MM.1S (cell line): ENCODE measurements at regions not wholly inside any gene's neighbourhood (a gene's known extent, or its start where the extent isn't known, plus 50 kb on each side); places are given as distances from the start of the nearest gene placed in this dataset.

Source experiments
- DNase-seq: peaks from one replicate; pipeline ENCODE4 v3.0.0-alpha.2; 2015
- H2AFZ ChIP-seq: fragments of 300-600 bp; sonication (generic); 2 replicates; pipeline ENCODE4 v1.6.0; 2016; ENCODE audit warnings: antibody characterized with exemption, low read length
- H3F3A ChIP-seq: fragments of 300-600 bp; sonication (generic); 2 replicates; pipeline ENCODE4 v1.6.1; 2016; ENCODE audit warnings: mild to moderate bottlenecking, antibody characterized with exemption, low read length, moderate library complexity, mixed read lengths; ENCODE audit not compliant: insufficient read depth
- H3K27ac ChIP-seq: fragments of 300-600 bp; sonication (generic); 2 replicates; pipeline ENCODE4 v1.5.1; 2016; ENCODE audit warnings: mild to moderate bottlenecking, low read length
- H3K27me3 ChIP-seq: fragments of 300-600 bp; sonication (generic); replicated peaks from 2 replicates; pipeline ENCODE4 v1.6.0; 2016; ENCODE audit warnings: low read length; ENCODE audit not compliant: insufficient read depth
- H3K36me3 ChIP-seq: fragments of 300-600 bp; sonication (generic); replicated peaks from 2 replicates; pipeline ENCODE4 v1.6.1; 2016; ENCODE audit warnings: mild to moderate bottlenecking, low read length, mixed read lengths; ENCODE audit not compliant: insufficient read depth
- H3K4me1 ChIP-seq: fragments of 300-600 bp; sonication (generic); 2 replicates; pipeline ENCODE4 v1.6.1; 2016; ENCODE audit warnings: low read length, mixed read lengths
- H3K4me2 ChIP-seq: fragments of 300-600 bp; sonication (generic); 2 replicates; pipeline ENCODE4 v1.6.0; 2016; ENCODE audit warnings: low read depth, low read length
- H3K4me3 ChIP-seq: fragments of 300-600 bp; sonication (generic); 2 replicates; pipeline ENCODE4 v1.5.1; 2016; ENCODE audit warnings: low read length, mixed read lengths
- H3K79me2 ChIP-seq: fragments of 300-600 bp; sonication (generic); 2 replicates; pipeline ENCODE4 v1.6.1; 2016; ENCODE audit warnings: mixed run types, low read length, mixed read lengths
- H3K9ac ChIP-seq: fragments of 300-600 bp; sonication (generic); 2 replicates; pipeline ENCODE4 v1.6.1; 2016; ENCODE audit warnings: low read length, mixed read lengths
- H3K9me2 ChIP-seq: fragments of 300-600 bp; sonication (generic); replicated peaks from 2 replicates; pipeline ENCODE4 v1.6.1; 2016; ENCODE audit warnings: mild to moderate bottlenecking, low read length, mixed read lengths; ENCODE audit not compliant: insufficient read depth
- H3K9me3 ChIP-seq: fragments of 300-600 bp; sonication (generic); replicated peaks from 2 replicates; pipeline ENCODE4 v1.6.1; 2016; ENCODE audit warnings: mild to moderate bottlenecking, low read length, mixed read lengths; ENCODE audit not compliant: insufficient read depth
- H4K20me1 ChIP-seq: fragments of 300-600 bp; sonication (generic); 2 replicates; pipeline ENCODE4 v1.6.1; 2016; ENCODE audit warnings: mild to moderate bottlenecking, low read length, moderate library complexity, mixed read lengths; ENCODE audit not compliant: insufficient read depth
- EZH2 ChIP-seq: fragments of 300-600 bp; sonication (generic); optimal IDR thresholded peaks from 2 replicates; pipeline ENCODE3; 2017; ENCODE audit warnings: low read depth, mild to moderate bottlenecking, antibody characterized with exemption, low read length, mixed read lengths
- EZH2phosphoT487 ChIP-seq: fragments of 300-600 bp; sonication (generic); IDR thresholded peaks from 2 replicates; pipeline ENCODE4 v1.6.1; 2018; ENCODE audit warnings: antibody characterized with exemption, low read length
- TF ChIP-seq, protein P1 (sequence below): fragments of 300-600 bp; sonication (generic); IDR thresholded peaks from 2 replicates; pipeline ENCODE4 v1.5.1; 2016; ENCODE audit warnings: antibody characterized with exemption, low read length, mixed read lengths

DNA sequence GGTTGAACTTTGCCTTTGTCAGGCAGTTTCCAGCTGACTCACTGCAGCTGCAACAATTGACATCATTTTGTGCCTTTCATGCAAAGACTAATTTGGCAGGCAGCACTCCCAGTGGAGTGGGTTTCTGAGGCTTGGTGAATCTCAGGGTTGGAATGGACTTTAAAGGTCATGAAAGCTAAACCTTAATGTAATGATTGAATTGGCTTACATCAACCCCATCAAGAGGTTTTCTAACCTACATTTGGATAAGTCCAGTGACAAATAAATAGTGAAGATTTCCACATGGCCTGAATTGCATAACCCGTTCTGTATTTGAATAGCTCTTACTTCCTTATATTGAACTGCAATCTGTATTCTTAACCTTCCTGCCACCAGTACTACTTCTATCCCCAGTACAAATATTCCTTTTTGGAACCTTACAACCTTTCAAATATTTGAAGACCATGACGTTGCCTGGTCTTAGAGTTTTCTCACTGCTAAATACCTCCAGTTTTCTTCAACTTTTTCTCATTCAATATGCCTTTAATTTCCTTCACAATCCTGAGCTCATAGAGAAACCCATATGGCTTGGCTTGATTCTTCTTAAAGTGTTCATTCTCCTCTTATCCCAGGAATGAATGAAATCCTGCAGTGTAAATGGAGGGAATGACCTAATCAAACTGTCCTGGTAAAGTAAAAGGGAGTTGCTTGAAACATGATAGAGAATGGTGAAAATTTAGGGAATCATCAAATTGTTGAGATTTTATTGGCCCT, 168.1 kb upstream of the NOVA1 start:
- Histone ChIP-seq H3K36me3 (no peaks in the 10 kb centered on the region), H3K4me3 (no peak overlapping the region), H3K27ac (no peak overlapping the region), H3K9me3 (no peaks in the 10 kb centered on the region), H4K20me1 (no peaks in the 10 kb centered on the region), H3K9me2 (no peaks in the 10 kb centered on the region), H3K4me1 (no peaks in the 10 kb centered on the region), H3K9ac (no peak overlapping the region), H3F3A (no peaks in the 10 kb centered on the region), H2AFZ (no peak overlapping the region), H3K79me2 (no peaks in the 10 kb centered on the region), H3K27me3 (no peaks in the 10 kb centered on the region), H3K4me2 (no peak overlapping the region)
- DNase-seq = no peak
- TF ChIP-seq EZH2phosphoT487 (no peak), EZH2 (no peak)
- TF ChIP-seq, protein P1, sequence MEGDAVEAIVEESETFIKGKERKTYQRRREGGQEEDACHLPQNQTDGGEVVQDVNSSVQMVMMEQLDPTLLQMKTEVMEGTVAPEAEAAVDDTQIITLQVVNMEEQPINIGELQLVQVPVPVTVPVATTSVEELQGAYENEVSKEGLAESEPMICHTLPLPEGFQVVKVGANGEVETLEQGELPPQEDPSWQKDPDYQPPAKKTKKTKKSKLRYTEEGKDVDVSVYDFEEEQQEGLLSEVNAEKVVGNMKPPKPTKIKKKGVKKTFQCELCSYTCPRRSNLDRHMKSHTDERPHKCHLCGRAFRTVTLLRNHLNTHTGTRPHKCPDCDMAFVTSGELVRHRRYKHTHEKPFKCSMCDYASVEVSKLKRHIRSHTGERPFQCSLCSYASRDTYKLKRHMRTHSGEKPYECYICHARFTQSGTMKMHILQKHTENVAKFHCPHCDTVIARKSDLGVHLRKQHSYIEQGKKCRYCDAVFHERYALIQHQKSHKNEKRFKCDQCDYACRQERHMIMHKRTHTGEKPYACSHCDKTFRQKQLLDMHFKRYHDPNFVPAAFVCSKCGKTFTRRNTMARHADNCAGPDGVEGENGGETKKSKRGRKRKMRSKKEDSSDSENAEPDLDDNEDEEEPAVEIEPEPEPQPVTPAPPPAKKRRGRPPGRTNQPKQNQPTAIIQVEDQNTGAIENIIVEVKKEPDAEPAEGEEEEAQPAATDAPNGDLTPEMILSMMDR = no peak

DNA sequence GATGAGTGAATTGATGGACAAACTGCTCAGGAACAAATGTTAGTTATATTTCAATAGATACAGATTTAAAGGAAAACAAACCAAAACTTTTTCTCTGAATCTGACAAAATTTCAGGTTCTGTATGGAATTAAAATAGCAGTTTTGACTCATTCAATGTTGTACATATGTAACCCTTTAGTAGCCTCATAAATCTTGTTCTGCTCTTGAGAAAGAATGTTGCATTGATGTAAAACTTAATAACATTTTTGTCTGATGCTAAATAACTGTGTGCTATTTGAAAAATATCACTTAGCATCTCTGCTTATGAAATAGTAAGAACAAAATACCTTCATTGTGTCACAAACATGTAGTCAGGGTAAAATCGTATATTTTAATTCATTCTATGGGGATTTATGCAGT, 168.9 kb upstream of the NOVA1 start:
- Histone ChIP-seq H4K20me1 (no peaks in the 10 kb centered on the region), H3K9ac (no peak overlapping the region), H3K9me2 (no peaks in the 10 kb centered on the region), H3K79me2 (no peaks in the 10 kb centered on the region), H3K27me3 (no peaks in the 10 kb centered on the region), H2AFZ (no peak overlapping the region), H3K36me3 (no peaks in the 10 kb centered on the region), H3K4me2 (no peak overlapping the region), H3K4me1 (no peaks in the 10 kb centered on the region), H3K9me3 (no peaks in the 10 kb centered on the region), H3K27ac (no peak overlapping the region), H3K4me3 (no peak overlapping the region), H3F3A (no peaks in the 10 kb centered on the region)
- no peak for DNase-seq
- TF ChIP-seq, protein P1 = no peak
- TF ChIP-seq EZH2 (no peak), EZH2phosphoT487 (no peak)

DNA sequence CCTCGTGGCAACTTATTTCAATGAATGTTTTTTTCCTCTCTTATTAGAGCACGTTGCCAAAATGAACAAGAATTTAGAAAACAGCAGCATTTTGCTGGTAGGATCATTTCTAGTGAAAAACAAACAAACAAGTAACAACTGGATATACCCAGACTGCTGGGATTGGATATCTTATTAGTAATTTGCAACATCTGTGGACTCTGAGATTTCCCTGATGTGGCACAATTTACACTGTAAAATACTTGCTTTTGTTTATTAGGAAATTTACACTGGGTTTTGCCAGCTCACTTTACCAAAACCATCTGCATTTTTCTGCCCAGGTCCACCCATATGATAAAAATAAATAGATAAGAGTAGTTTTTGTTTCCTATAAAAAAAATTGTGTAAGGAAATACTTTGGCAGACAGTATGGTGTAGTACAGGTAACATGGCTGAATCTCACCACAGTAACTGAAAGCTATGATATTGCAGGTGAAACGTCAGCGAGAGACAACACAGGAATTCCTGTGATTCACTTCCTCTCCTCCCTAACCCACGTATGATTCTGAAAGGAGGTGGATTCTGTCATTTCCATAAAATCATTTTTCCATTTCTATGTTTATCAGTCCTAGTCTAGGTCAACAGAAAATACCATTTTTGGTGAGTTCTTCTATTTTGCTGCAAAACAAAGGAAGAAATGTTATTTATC, 176.2 kb upstream of the NOVA1 start:
- DNase-seq = no peak

More for the DNA sequence above, 176.2 kb upstream of the NOVA1 start:
- Histone ChIP-seq H3K4me3 (no peak overlapping the region), H3K4me2 (no peak overlapping the region), H3K27ac (no peak overlapping the region), H3K27me3 (no peaks in the 10 kb centered on the region), H3K79me2 (no peaks in the 10 kb centered on the region), H3K9me3 (no peaks in the 10 kb centered on the region), H3K9ac (no peak overlapping the region), H3K4me1 (no peaks in the 10 kb centered on the region), H4K20me1 (no peaks in the 10 kb centered on the region), H3K9me2 (no peaks in the 10 kb centered on the region), H3K36me3 (no peaks in the 10 kb centered on the region), H3F3A (no peaks in the 10 kb centered on the region), H2AFZ (no peak overlapping the region)
- TF ChIP-seq EZH2phosphoT487 (no peak), EZH2 (no peak)
- TF ChIP-seq, protein P1 = no peak
